22Rv1 (cell line): ENCODE measurements at regions not wholly inside any gene's neighbourhood (a gene's known extent, or its start where the extent isn't known, plus 50 kb on each side); places are given as distances from the start of the nearest gene placed in this dataset.

Experiments used
- ZFX ChIP-seq: fragments of 450-650 bp; IDR thresholded peaks from 2 replicates; pipeline ENCODE4 v1.6.1; 2017; ENCODE audit warnings: antibody characterized with exemption, borderline replicate concordance
- TF ChIP-seq, protein P1 (sequence below): fragments of 450-650 bp; IDR thresholded peaks from 2 replicates; pipeline ENCODE4 v1.5.1; 2017; ENCODE audit warnings: mild to moderate bottlenecking

- TF ChIP-seq, protein P1, sequence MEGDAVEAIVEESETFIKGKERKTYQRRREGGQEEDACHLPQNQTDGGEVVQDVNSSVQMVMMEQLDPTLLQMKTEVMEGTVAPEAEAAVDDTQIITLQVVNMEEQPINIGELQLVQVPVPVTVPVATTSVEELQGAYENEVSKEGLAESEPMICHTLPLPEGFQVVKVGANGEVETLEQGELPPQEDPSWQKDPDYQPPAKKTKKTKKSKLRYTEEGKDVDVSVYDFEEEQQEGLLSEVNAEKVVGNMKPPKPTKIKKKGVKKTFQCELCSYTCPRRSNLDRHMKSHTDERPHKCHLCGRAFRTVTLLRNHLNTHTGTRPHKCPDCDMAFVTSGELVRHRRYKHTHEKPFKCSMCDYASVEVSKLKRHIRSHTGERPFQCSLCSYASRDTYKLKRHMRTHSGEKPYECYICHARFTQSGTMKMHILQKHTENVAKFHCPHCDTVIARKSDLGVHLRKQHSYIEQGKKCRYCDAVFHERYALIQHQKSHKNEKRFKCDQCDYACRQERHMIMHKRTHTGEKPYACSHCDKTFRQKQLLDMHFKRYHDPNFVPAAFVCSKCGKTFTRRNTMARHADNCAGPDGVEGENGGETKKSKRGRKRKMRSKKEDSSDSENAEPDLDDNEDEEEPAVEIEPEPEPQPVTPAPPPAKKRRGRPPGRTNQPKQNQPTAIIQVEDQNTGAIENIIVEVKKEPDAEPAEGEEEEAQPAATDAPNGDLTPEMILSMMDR, result no peak
- TF ChIP-seq ZFX, result no peak
These were observed 111.6 kb upstream of the PRKG2 start for GRCh38 chr4:81326581-81326980.
